CD14-positive monocyte (primary cell): ENCODE measurements at regions not wholly inside any gene's neighbourhood (a gene's known extent, or its start where the extent isn't known, plus 50 kb on each side); places are given as distances from the start of the nearest gene placed in this dataset.
A peak's percentile ranks its signal among the peaks of the same experiment; 100 is the strongest.
"Not testable (repeated sequence)": the region's sequence is repeated elsewhere in the genome, so short reads cannot be mapped to it uniquely, and the experiment has no call there.

Experiments
- DNase-seq, 3 donors: peaks; one replicate each; pipeline ENCODE4 v3.0.0-alpha.2; 2011 to 2022
- H2AFZ ChIP-seq: 2 replicates; pipeline ENCODE4 v1.6.0; 2012; ENCODE audit warnings: mild to moderate bottlenecking, low read depth, low read length, inconsistent platforms; ENCODE audit not compliant: insufficient read depth, poor library complexity, severe bottlenecking
- H3K27ac ChIP-seq, 2 donors: 1 replicate in 1 of 2; 2 replicates in 1 of 2; pipeline ENCODE4 v1.5.1; 2012 to 2013; ENCODE audit warnings: low read length in 2 of 2, control low read depth in 1 of 2, inconsistent platforms in 1 of 2, low read depth in 1 of 2, mild to moderate bottlenecking in 1 of 2
- H3K27me3 ChIP-seq, 2 donors: one replicate each; pipeline versions ENCODE4 v1.6.0 to v1.6.1; 2011 to 2013; ENCODE audit warnings: low read length in 2 of 2; ENCODE audit not compliant: control insufficient read depth in 2 of 2, insufficient read depth in 2 of 2
- H3K36me3 ChIP-seq, 2 donors: replicated peaks in 1 of 2; 1 replicate in 1 of 2; 2 replicates in 1 of 2; pipeline versions ENCODE4 v1.5.1 to v1.6.1; 2012 to 2013; ENCODE audit warnings: low read length in 2 of 2, control low read depth in 1 of 2, inconsistent platforms in 1 of 2, mild to moderate bottlenecking in 1 of 2; ENCODE audit not compliant: insufficient read depth in 2 of 2, control insufficient read depth in 1 of 2
- H3K4me1 ChIP-seq, 2 donors: 1 replicate in 1 of 2; 2 replicates in 1 of 2; pipeline versions ENCODE4 v1.5.1 to v1.6.1; 2012 to 2013; ENCODE audit warnings: low read length in 2 of 2, control low read depth in 1 of 2, inconsistent platforms in 1 of 2, mild to moderate bottlenecking in 1 of 2, moderate library complexity in 1 of 2; ENCODE audit not compliant: insufficient read depth in 2 of 2, control insufficient read depth in 1 of 2
- H3K4me2 ChIP-seq: replicated peaks from 2 replicates; pipeline ENCODE3; 2012; ENCODE audit warnings: low read length, moderate library complexity, mild to moderate bottlenecking; ENCODE audit not compliant: poor library complexity, severe bottlenecking; ENCODE audit errors: extremely low read depth
- H3K4me3 ChIP-seq, 3 experiments: fragments of 200-600 bp in 1 of 3; sonication (generic) in 1 of 3; replicated peaks in 1 of 3; 1 replicate in 2 of 3; 2 replicates in 1 of 3; pipeline ENCODE4 v1.5.1; 2011 to 2013; ENCODE audit warnings: low read length in 3 of 3, mild to moderate bottlenecking in 3 of 3, control low read depth in 2 of 3, low read depth in 2 of 3, inconsistent platforms in 1 of 3, moderate library complexity in 1 of 3
- H3K79me2 ChIP-seq: 2 replicates; pipeline ENCODE4 v1.6.0; 2012; ENCODE audit warnings: mild to moderate bottlenecking, control low read depth, inconsistent platforms, low read length, moderate library complexity; ENCODE audit not compliant: insufficient read depth
- H3K9ac ChIP-seq: 2 replicates; pipeline ENCODE4 v1.6.0; 2017; ENCODE audit warnings: low read length, mild to moderate bottlenecking; ENCODE audit not compliant: insufficient read depth, poor library complexity, severe bottlenecking
- H3K9me3 ChIP-seq, 2 donors: replicated peaks in 1 of 2; 1 replicate in 1 of 2; 2 replicates in 1 of 2; pipeline versions ENCODE4 v1.5.1 to v1.6.1; 2012 to 2013; ENCODE audit warnings: low read length in 2 of 2, control low read depth in 1 of 2; ENCODE audit not compliant: control insufficient read depth in 1 of 2, insufficient read depth in 1 of 2
- H4K20me1 ChIP-seq: 2 replicates; pipeline ENCODE4 v1.6.0; 2012; ENCODE audit warnings: mild to moderate bottlenecking, low read length, control low read depth, moderate library complexity; ENCODE audit not compliant: insufficient read depth
- H3K27ac Mint-ChIP-seq, 7 donors: one replicate each; pipeline ENCODE4 v1.8.0; 2020; ENCODE audit warnings: mild to moderate bottlenecking in 7 of 7, mixed read lengths in 7 of 7, moderate library complexity in 6 of 7, inconsistent platforms in 2 of 7
- H3K27me3 Mint-ChIP-seq, 3 donors: one replicate each; pipeline ENCODE4 v1.8.0; 2021 to 2022; ENCODE audit warnings: low read depth in 3 of 3, mild to moderate bottlenecking in 3 of 3, mixed read lengths in 3 of 3, moderate library complexity in 3 of 3, inconsistent platforms in 1 of 3
- H3K36me3 Mint-ChIP-seq, 2 donors: one replicate each; pipeline ENCODE4 v1.8.0; 2020; ENCODE audit warnings: mixed read lengths in 2 of 2, inconsistent platforms in 1 of 2, mild to moderate bottlenecking in 1 of 2
- H3K4me1 Mint-ChIP-seq: one replicate; pipeline ENCODE4 v1.8.0; 2020; ENCODE audit warnings: mild to moderate bottlenecking, mixed read lengths
- H3K4me3 Mint-ChIP-seq, 2 donors: one replicate each; pipeline ENCODE4 v1.8.0; 2020; ENCODE audit warnings: mild to moderate bottlenecking in 2 of 2, mixed read lengths in 2 of 2, moderate library complexity in 1 of 2
- H3K9me3 Mint-ChIP-seq, 7 donors: one replicate each; pipeline ENCODE4 v1.8.0; 2020 to 2022; ENCODE audit warnings: mixed read lengths in 7 of 7, mild to moderate bottlenecking in 6 of 7, moderate library complexity in 6 of 7, inconsistent platforms in 2 of 7
- whole genome bisulfite sequencing: methylation state at CpG from one replicate; pipeline ENCODE4 v1.1.5; 2013; ENCODE audit warnings: missing lambda C conversion rate; ENCODE audit not compliant: insufficient coverage; 5-methylcytosine and 5-hydroxymethylcytosine counted together
- intact Hi-C, 2 donors: fragments of 100-400 bp; cut with micrococcal nuclease; formaldehyde crosslinking; loops; one replicate each; pipeline versions ENCODE4 v1.15.0 to v1.15.1; 2023
- TF ChIP-seq, protein P1 (sequence below): fragments of 200-600 bp; IDR thresholded peaks from one replicate; pipeline ENCODE4 v1.8.0; 2022; ENCODE audit warnings: antibody characterized with exemption, mild to moderate bottlenecking

DNA sequence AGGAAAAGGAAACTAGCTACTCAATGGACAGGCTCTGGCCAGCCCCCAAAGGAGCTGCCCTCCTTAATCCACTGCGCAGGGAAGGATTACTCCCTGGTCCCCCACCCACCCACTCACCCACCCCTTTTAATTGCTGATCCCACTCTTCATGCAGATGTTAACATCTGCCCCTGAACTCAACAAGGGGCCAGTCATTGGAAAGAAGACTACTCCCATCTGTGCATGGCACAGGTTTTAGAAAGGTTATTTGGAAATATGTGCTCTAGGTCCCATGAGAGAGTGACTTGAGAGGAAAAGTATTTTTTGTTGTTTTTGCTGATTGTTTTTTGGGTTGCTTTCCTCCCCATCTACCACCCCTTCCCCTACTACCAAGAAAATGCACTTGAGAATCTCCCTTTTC lies 94.4 kb upstream of the FGGY start:
- H3K9me3 Mint-ChIP-seq: peaks cover 3 to 8% (median 5%) of the 10 kb centered on the region in 7 donors
- H3K9me3 ChIP-seq: peaks cover 0 to 11% of the 10 kb centered on the region in 2 donors
- no peak overlapping the region for H3K4me2 ChIP-seq
- intact Hi-C loops: no loop called here
- H3K4me3 ChIP-seq: no peak overlapping the region
- H3K27me3 ChIP-seq: no peaks in the 10 kb centered on the region
- H3K4me1 Mint-ChIP-seq: peaks cover 13% of the 10 kb centered on the region
- WGBS: no CpG with 5 or more reads among the region's 1 CpG
- H3K79me2 ChIP-seq: no peaks in the 10 kb centered on the region
- no peak overlapping the region for H3K4me3 Mint-ChIP-seq
- no peak overlapping the region for H2AFZ ChIP-seq
- peak overlapping the region in 1 of 7 donors; percentile 40 for H3K27ac Mint-ChIP-seq
- no peak overlapping the region for H3K9ac ChIP-seq
- peaks cover 7 to 9% of the 10 kb centered on the region in 2 donors for H3K4me1 ChIP-seq
- no peaks in the 10 kb centered on the region for H4K20me1 ChIP-seq
- no peaks in the 10 kb centered on the region for H3K36me3 ChIP-seq
- TF ChIP-seq, protein P1, sequence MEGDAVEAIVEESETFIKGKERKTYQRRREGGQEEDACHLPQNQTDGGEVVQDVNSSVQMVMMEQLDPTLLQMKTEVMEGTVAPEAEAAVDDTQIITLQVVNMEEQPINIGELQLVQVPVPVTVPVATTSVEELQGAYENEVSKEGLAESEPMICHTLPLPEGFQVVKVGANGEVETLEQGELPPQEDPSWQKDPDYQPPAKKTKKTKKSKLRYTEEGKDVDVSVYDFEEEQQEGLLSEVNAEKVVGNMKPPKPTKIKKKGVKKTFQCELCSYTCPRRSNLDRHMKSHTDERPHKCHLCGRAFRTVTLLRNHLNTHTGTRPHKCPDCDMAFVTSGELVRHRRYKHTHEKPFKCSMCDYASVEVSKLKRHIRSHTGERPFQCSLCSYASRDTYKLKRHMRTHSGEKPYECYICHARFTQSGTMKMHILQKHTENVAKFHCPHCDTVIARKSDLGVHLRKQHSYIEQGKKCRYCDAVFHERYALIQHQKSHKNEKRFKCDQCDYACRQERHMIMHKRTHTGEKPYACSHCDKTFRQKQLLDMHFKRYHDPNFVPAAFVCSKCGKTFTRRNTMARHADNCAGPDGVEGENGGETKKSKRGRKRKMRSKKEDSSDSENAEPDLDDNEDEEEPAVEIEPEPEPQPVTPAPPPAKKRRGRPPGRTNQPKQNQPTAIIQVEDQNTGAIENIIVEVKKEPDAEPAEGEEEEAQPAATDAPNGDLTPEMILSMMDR: no peak
- H3K36me3 Mint-ChIP-seq: no peaks in the 10 kb centered on the region
- no peak overlapping the region for H3K27ac ChIP-seq
- DNase-seq: no peak
- peaks cover 0 to 2% (median 0%) of the 10 kb centered on the region in 3 donors for H3K27me3 Mint-ChIP-seq

DNA sequence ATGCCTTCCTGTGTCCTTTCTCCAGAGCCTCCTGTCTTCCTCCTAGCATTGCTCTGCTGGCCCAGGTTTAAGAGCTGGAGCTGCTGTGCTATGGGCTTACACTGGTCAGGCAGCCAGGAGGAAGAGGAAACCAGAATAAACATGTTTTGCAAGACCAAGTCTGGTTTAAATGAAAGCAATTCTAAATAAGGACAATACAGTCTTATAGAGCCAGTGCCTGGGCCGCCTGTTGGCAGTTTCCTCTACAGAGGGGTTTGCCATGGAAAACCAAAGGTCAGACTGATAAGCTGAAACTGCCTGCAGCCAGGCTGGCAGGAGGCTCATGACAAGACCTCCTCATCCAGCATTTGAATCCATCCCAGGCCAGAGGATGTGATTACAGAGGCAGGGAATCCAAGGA lies 92.9 kb upstream of the FGGY start:
- peaks cover 0 to 11% of the 10 kb centered on the region in 2 donors for H3K9me3 ChIP-seq
- peaks cover 7 to 9% of the 10 kb centered on the region in 2 donors for H3K4me1 ChIP-seq
- peaks cover 0 to 2% (median 0%) of the 10 kb centered on the region in 3 donors for H3K27me3 Mint-ChIP-seq
- no peaks in the 10 kb centered on the region for H3K36me3 Mint-ChIP-seq
- H2AFZ ChIP-seq: peak overlapping the region; percentile 39
- intact Hi-C loops: no loop called here
- H3K9ac ChIP-seq: no peak overlapping the region
- H3K4me2 ChIP-seq: no peak overlapping the region
- H3K79me2 ChIP-seq: no peaks in the 10 kb centered on the region
- no peaks in the 10 kb centered on the region for H3K27me3 ChIP-seq
- no peak overlapping the region for H3K4me3 Mint-ChIP-seq
- peaks cover 3 to 10% (median 7%) of the 10 kb centered on the region in 7 donors for H3K9me3 Mint-ChIP-seq
- no peaks in the 10 kb centered on the region for H3K36me3 ChIP-seq
- H3K27ac ChIP-seq: no peak overlapping the region
- 0% methylated on average over 1 of the region's 1 CpG for WGBS
- peaks cover 13% of the 10 kb centered on the region for H3K4me1 Mint-ChIP-seq
- H3K4me3 ChIP-seq: no peak overlapping the region
- H4K20me1 ChIP-seq: no peaks in the 10 kb centered on the region
- H3K27ac Mint-ChIP-seq: peak overlapping the region in 2 of 7 donors; percentile 32 to 43
- TF ChIP-seq, protein P1: no peak
- peak; percentile 3 to 17 (median 6) for DNase-seq

DNA sequence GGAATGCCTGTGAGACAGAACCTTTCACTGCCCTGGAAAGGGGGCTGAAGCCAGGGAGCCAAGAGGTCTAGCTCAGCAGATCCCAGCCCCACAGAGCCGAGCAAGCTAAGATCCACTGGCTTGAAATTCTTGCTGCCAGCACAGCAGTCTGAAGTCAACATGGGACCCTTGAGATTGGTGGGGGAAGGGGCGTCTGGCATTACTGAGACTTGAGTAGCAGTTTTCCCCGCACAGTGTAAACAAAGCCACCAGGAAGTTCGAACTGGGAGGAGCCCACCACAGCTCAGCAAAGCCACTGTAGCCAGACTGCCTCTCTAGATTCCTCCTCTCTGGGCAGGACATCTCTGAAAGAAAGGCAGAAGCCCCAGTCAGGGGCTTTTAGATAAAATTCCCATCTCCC lies 90.3 kb upstream of the FGGY start:
- H3K9ac ChIP-seq, H3K27me3 ChIP-seq, H3K4me1 ChIP-seq, H3K4me2 ChIP-seq, H3K36me3 ChIP-seq, H3K4me3 Mint-ChIP-seq, intact Hi-C loops, H3K27ac ChIP-seq, H3K27ac Mint-ChIP-seq, H2AFZ ChIP-seq, H4K20me1 ChIP-seq, H3K4me3 ChIP-seq, H3K27me3 Mint-ChIP-seq, H3K36me3 Mint-ChIP-seq, H3K79me2 ChIP-seq, DNase-seq: not testable (repeated sequence)
- Mint-ChIP-seq H3K9me3 (peaks cover 7 to 17% (median 9%) of the 10 kb centered on the region in 7 donors), H3K4me1 (peaks cover 13% of the 10 kb centered on the region)
- WGBS: 93% methylated on average over 4 of the region's 4 CpGs
- H3K9me3 ChIP-seq: peaks cover 0 to 11% of the 10 kb centered on the region in 2 donors
